PC-9 (cell line): ENCODE measurements at regions not wholly inside any gene's neighbourhood (a gene's known extent, or its start where the extent isn't known, plus 50 kb on each side); places are given as distances from the start of the nearest gene placed in this dataset.

Source experiments
- CTCF ChIP-seq: fragments of 200-600 bp; sonication (generic); conservative IDR thresholded peaks from 2 replicates; pipeline ENCODE4 v1.6.1; 2017; ENCODE audit warnings: mixed run types, antibody characterized with exemption, mild to moderate bottlenecking, moderate library complexity
- EZH2 ChIP-seq: fragments of 200-600 bp; sonication (generic); IDR thresholded peaks from 2 replicates; pipeline ENCODE4 v1.8.0; 2017; ENCODE audit warnings: antibody characterized with exemption, low read depth

- TF ChIP-seq CTCF (no peak), EZH2 (no peak)
Observed at GRCh38 chr7:76125560-76125959, 76.1 kb upstream of the SRRM3 start.
